ENCODE measurements at regions not wholly inside any gene's neighbourhood (a gene's known extent, or its start where the extent isn't known, plus 50 kb on each side); places are given as distances from the start of the nearest gene placed in this dataset.

- intact Hi-C loops (cut with micrococcal nuclease) (no loop called here), in situ Hi-C loops (cut with MboI; ENCODE audit: low sequenced_read_pairs) (no loop called here), dilution Hi-C loops (cut with HindIII; ENCODE audit: low sequenced_read_pairs, unreplicated experiment) (loop anchor here (25.0 kb wide), 1 partner anchor 204 kb away; no protein-coding TSS in a partner anchor)
- Histone ChIP-seq H2AK9ac (replicated peaks; ENCODE audit: low read depth, low read length, poor library complexity) (no peak overlapping the region), H3K14ac (replicated peaks; ENCODE audit: low read depth, low read length) (no peak overlapping the region), H3K36me3 (ENCODE audit: control insufficient read depth, insufficient read depth, low read length) (no peaks in the 10 kb centered on the region), H2BK120ac (ENCODE audit: low read depth, low read length) (no peak overlapping the region), H3K23ac (ENCODE audit: low read depth, low read length) (no peak overlapping the region), H3K4me1 (ENCODE audit: control insufficient read depth, insufficient read depth, low read length) (0 out of 2 replicates have a peak, but pooled peaks cover 2% of the 10 kb centered on the region), H2BK5ac (ENCODE audit: low read depth, low read length, poor library complexity, severe bottlenecking) (no peak overlapping the region), H3K56ac (ENCODE audit: extremely low read depth, insufficient read depth, low read length) (no peak overlapping the region), H3K27me3 (ENCODE audit: control insufficient read depth, insufficient read depth, low read length) (peaks cover 14% of the 10 kb centered on the region), H3K9me1 (ENCODE audit: insufficient read depth, low read length) (peaks cover 5% of the 10 kb centered on the region; the same call in 1 of the 2 replicates), H3K4ac (ENCODE audit: low read depth, low read length) (no peak overlapping the region), H3K18ac (ENCODE audit: low read depth, low read length) (no peak overlapping the region), H3K9ac (ENCODE audit: low read depth, low read length) (no peak overlapping the region), H2AFZ (replicated peaks; ENCODE audit: low read length, poor library complexity) (no peak overlapping the region), H4K8ac (ENCODE audit: low read depth in 2 of 2, low read length in 2 of 2) (no peak overlapping the region), H3K9me3 (ENCODE audit: control insufficient read depth, insufficient read depth, low read length) (no peaks in the 10 kb centered on the region), H4K5ac (ENCODE audit: low read depth, low read length) (no peak overlapping the region), H2BK15ac (ENCODE audit: low read depth, low read length) (no peak overlapping the region), H3K27ac (ENCODE audit: insufficient read depth, low read length) (no peak overlapping the region), H2AK5ac (ENCODE audit: low read depth, low read length) (no peak overlapping the region), H2BK20ac (ENCODE audit: low read depth, low read length) (no peak overlapping the region), H3K4me3 (ENCODE audit: insufficient read depth, low read depth, low read length) (no peak overlapping the region), H4K20me1 (ENCODE audit: insufficient read depth, low read length) (no peaks in the 10 kb centered on the region), H4K91ac (ENCODE audit: insufficient read depth, low read depth, low read length) (no peak overlapping the region), H3K4me2 (ENCODE audit: low read depth, low read length) (no peak overlapping the region), H3K79me1 (ENCODE audit: low read depth in 1 of 2, low read length in 2 of 2) (no peaks in the 10 kb centered on the region)
- ChIA-PET POLR2A (ENCODE audit: unreplicated experiment) (no interaction called here), CTCF (no interaction called here)
- TF ChIP-seq NFE2L2 (IDR thresholded peaks at IDR 0.05; ENCODE audit: low read depth, low read length) (no peak), POLR2A (IDR thresholded peaks at IDR 0.05; ENCODE audit: low read depth, low read length) (no peak)
- no TSS peak for BruUV-seq (replicated peaks)
- DNase-seq (peak; percentile 29), ATAC-seq (ENCODE audit: low read depth) (no peak)
- 100% methylated on average over 1 of the region's 1 CpG; no CpG with 5 or more reads in 1 of the 2 experiments for WGBS, 2 experiments (ENCODE audit: extremely low coverage in 2 of 2, insufficient read length in 1 of 2)
Observed at GRCh38 chr11:13166036-13166435, 111.6 kb upstream of the BMAL1 start.

Data from IMR-90 (cell line).